IMR-90 (cell line): ENCODE measurements at regions not wholly inside any gene's neighbourhood (a gene's known extent, or its start where the extent isn't known, plus 50 kb on each side); places are given as distances from the start of the nearest gene placed in this dataset.

ENCODE experiments used
- ATAC-seq: fragments of 200-7000 bp; cut with Tn5 transposase; 2 replicates; pipeline ENCODE4 v1.9.1; 2020; ENCODE audit warnings: low read depth, mild to moderate bottlenecking, moderate library complexity
- BruUV-seq: library from RNA; stranded (reverse); fragments of 400-500 nt; replicated peaks from 2 replicates; lab custom pipeline; 2021; lab: Mats Ljungman, UMichigan
- CTCF ChIA-PET: fragments of 300-600 bp; formaldehyde crosslinking; extraction: SDS; loops from one replicate; lab custom pipeline; 2021; ENCODE audit warnings: antibody characterized with exemption; lab: Yijun Ruan, JAX
- POLR2A ChIA-PET: fragments of 300-600 bp; sonication (Branson Sonifier 250); formaldehyde crosslinking; loops from one replicate; lab custom pipeline; 2022; ENCODE audit warnings: antibody characterized with exemption; ENCODE audit not compliant: unreplicated experiment; lab: Charles Lee
- DNase-seq: peaks from one replicate; pipeline ENCODE4 v3.0.0; 2013
- H2AFZ ChIP-seq: replicated peaks from 2 replicates; pipeline ENCODE3; 2013; ENCODE audit warnings: low read length, mild to moderate bottlenecking; ENCODE audit not compliant: poor library complexity
- H2AK5ac ChIP-seq: 2 replicates; pipeline ENCODE4 v1.6.1; 2013; ENCODE audit warnings: low read depth, low read length, inconsistent platforms
- H2AK9ac ChIP-seq: replicated peaks from 2 replicates; pipeline ENCODE3; 2013; ENCODE audit warnings: mild to moderate bottlenecking, low read depth, low read length, moderate library complexity; ENCODE audit not compliant: poor library complexity
- H2BK120ac ChIP-seq: 2 replicates; pipeline ENCODE4 v1.6.1; 2013; ENCODE audit warnings: low read depth, low read length, inconsistent platforms
- H2BK15ac ChIP-seq: 3 replicates; pipeline ENCODE4 v1.6.1; 2013; ENCODE audit warnings: low read depth, low read length, inconsistent platforms
- H2BK20ac ChIP-seq: 2 replicates; pipeline ENCODE4 v1.6.1; 2013; ENCODE audit warnings: low read depth, mild to moderate bottlenecking, inconsistent platforms, low read length, moderate library complexity
- H2BK5ac ChIP-seq: 2 replicates; pipeline ENCODE4 v1.6.1; 2013; ENCODE audit warnings: mild to moderate bottlenecking, low read depth, low read length, inconsistent platforms; ENCODE audit not compliant: poor library complexity, severe bottlenecking
- H3K14ac ChIP-seq: replicated peaks from 2 replicates; pipeline ENCODE4 v1.6.1; 2013; ENCODE audit warnings: low read depth, low read length, inconsistent platforms
- H3K18ac ChIP-seq: 2 replicates; pipeline ENCODE4 v1.6.1; 2013; ENCODE audit warnings: low read depth, low read length, control low read depth
- H3K23ac ChIP-seq: 2 replicates; pipeline ENCODE4 v1.6.1; 2013; ENCODE audit warnings: low read depth, low read length, inconsistent platforms
- H3K27ac ChIP-seq: 2 replicates; pipeline ENCODE4 v1.5.1; 2013; ENCODE audit warnings: mild to moderate bottlenecking, control low read depth, low read length; ENCODE audit not compliant: insufficient read depth
- H3K27me3 ChIP-seq: 2 replicates; pipeline ENCODE4 v1.6.1; 2013; ENCODE audit warnings: low read length; ENCODE audit not compliant: control insufficient read depth, insufficient read depth
- H3K36me3 ChIP-seq: 2 replicates; pipeline ENCODE4 v1.6.1; 2013; ENCODE audit warnings: low read length, mixed read lengths; ENCODE audit not compliant: control insufficient read depth, insufficient read depth
- H3K4ac ChIP-seq: 2 replicates; pipeline ENCODE4 v1.6.1; 2013; ENCODE audit warnings: low read depth, low read length, inconsistent platforms
- H3K4me1 ChIP-seq: 2 replicates; pipeline ENCODE4 v1.6.1; 2013; ENCODE audit warnings: low read length, mixed read lengths; ENCODE audit not compliant: control insufficient read depth, insufficient read depth
- H3K4me2 ChIP-seq: 2 replicates; pipeline ENCODE4 v1.6.1; 2013; ENCODE audit warnings: low read depth, mild to moderate bottlenecking, control low read depth, low read length, moderate library complexity
- H3K4me3 ChIP-seq: 2 replicates; pipeline ENCODE4 v1.5.1; 2013; ENCODE audit warnings: low read depth, mild to moderate bottlenecking, control low read depth, low read length, moderate library complexity; ENCODE audit not compliant: insufficient read depth
- H3K56ac ChIP-seq: 2 replicates; pipeline ENCODE4 v1.6.1; 2013; ENCODE audit warnings: low read length, inconsistent platforms; ENCODE audit not compliant: insufficient read depth; ENCODE audit errors: extremely low read depth
- H3K79me1 ChIP-seq, 2 experiments: 2 replicates each; pipeline ENCODE4 v1.6.1; 2013; ENCODE audit warnings: low read length in 2 of 2, inconsistent platforms in 1 of 2, low read depth in 1 of 2
- H3K9ac ChIP-seq: 2 replicates; pipeline ENCODE4 v1.6.1; 2013; ENCODE audit warnings: low read depth, low read length, control low read depth
- H3K9me1 ChIP-seq: 2 replicates; pipeline ENCODE4 v1.6.1; 2013; ENCODE audit warnings: low read length, inconsistent platforms; ENCODE audit not compliant: insufficient read depth
- H3K9me3 ChIP-seq: 2 replicates; pipeline ENCODE4 v1.6.1; 2013; ENCODE audit warnings: low read length; ENCODE audit not compliant: control insufficient read depth, insufficient read depth
- H4K20me1 ChIP-seq: 2 replicates; pipeline ENCODE4 v1.6.1; 2013; ENCODE audit warnings: low read length, inconsistent platforms; ENCODE audit not compliant: insufficient read depth
- H4K5ac ChIP-seq: 2 replicates; pipeline ENCODE4 v1.6.1; 2013; ENCODE audit warnings: mild to moderate bottlenecking, low read depth, low read length, control low read depth
- H4K8ac ChIP-seq, 2 experiments: 2 replicates each; pipeline ENCODE4 v1.6.1; 2013; ENCODE audit warnings: low read depth in 2 of 2, low read length in 2 of 2, control low read depth in 1 of 2, inconsistent platforms in 1 of 2
- H4K91ac ChIP-seq: 2 replicates; pipeline ENCODE4 v1.6.1; 2013; ENCODE audit warnings: low read depth, low read length, inconsistent platforms; ENCODE audit not compliant: insufficient read depth
- BHLHE40 ChIP-seq: fragments of 150-350 bp; IDR thresholded peaks from 2 replicates; pipeline ENCODE4 v1.6.1; 2016; ENCODE audit warnings: mild to moderate bottlenecking, low read depth, low read length
- CEBPB ChIP-seq: IDR thresholded peaks from 2 replicates; pipeline ENCODE4 v1.6.1; 2012; ENCODE audit warnings: low read depth, low read length, improper control_type of control experiment
- CTCF ChIP-seq: conservative IDR thresholded peaks from 2 replicates; pipeline ENCODE4 v1.5.1; 2012; ENCODE audit warnings: mild to moderate bottlenecking, low read depth, low read length, improper control_type of control experiment
- MAFK ChIP-seq: IDR thresholded peaks from 2 replicates; pipeline ENCODE4 v1.6.1; 2012; ENCODE audit warnings: low read depth, low read length, improper control_type of control experiment
- MAZ ChIP-seq: IDR thresholded peaks from 2 replicates; pipeline ENCODE4 v1.6.1; 2012; ENCODE audit warnings: low read depth, mild to moderate bottlenecking, low read length, improper control_type of control experiment, moderate library complexity, borderline replicate concordance
- MXI1 ChIP-seq: IDR thresholded peaks from 2 replicates; pipeline ENCODE4 v1.6.1; 2012; ENCODE audit warnings: low read depth, mild to moderate bottlenecking, low read length, moderate library complexity, borderline replicate concordance
- NFE2L2 ChIP-seq: fragments of 150-350 bp; IDR thresholded peaks from 2 replicates; pipeline ENCODE4 v1.6.1; 2016; ENCODE audit warnings: low read depth, mild to moderate bottlenecking, low read length
- POLR2A ChIP-seq: IDR thresholded peaks from 2 replicates; pipeline ENCODE4 v1.6.1; 2012; ENCODE audit warnings: mild to moderate bottlenecking, low read depth, low read length
- RAD21 ChIP-seq: IDR thresholded peaks from 2 replicates; pipeline ENCODE4 v1.6.1; 2012; ENCODE audit warnings: low read length, improper control_type of control experiment
- RCOR1 ChIP-seq: IDR thresholded peaks from 2 replicates; pipeline ENCODE4 v1.6.1; 2012; ENCODE audit warnings: mild to moderate bottlenecking, low read length, improper control_type of control experiment; ENCODE audit not compliant: insufficient replicate concordance
- RFX5 ChIP-seq: IDR thresholded peaks from 2 replicates; pipeline ENCODE4 v1.8.0; 2012; ENCODE audit warnings: low read depth, mild to moderate bottlenecking, low read length, moderate library complexity
- SMC3 ChIP-seq: fragments of 150-350 bp; IDR thresholded peaks from 2 replicates; pipeline ENCODE4 v1.6.1; 2016; ENCODE audit warnings: low read depth, mild to moderate bottlenecking, antibody characterized with exemption, low read length, moderate library complexity
- WGBS, 2 experiments: methylation state at CpG; one replicate each; pipeline versions ENCODE4 v1.1.5 to v1.1.7; 2013; ENCODE audit warnings: missing lambda C conversion rate in 2 of 2; ENCODE audit not compliant: insufficient read length in 1 of 2; ENCODE audit errors: extremely low coverage in 2 of 2; 5-methylcytosine and 5-hydroxymethylcytosine counted together
- dilution Hi-C: fragments of 300-500 bp; cut with HindIII; formaldehyde crosslinking; loops from one replicate; pipeline ENCODE4 v1.14.3; 2018; ENCODE audit warnings: low sequenced_read_pairs; ENCODE audit not compliant: unreplicated experiment
- in situ Hi-C: fragments of 300-500 bp; cut with MboI; formaldehyde crosslinking; loops from 3 replicates; pipeline ENCODE4 v1.14.3; 2019; ENCODE audit warnings: low sequenced_read_pairs, inconsistent platforms, mixed read lengths
- intact Hi-C: fragments of 100-400 bp; cut with micrococcal nuclease; formaldehyde crosslinking; loops from 2 replicates; pipeline ENCODE4 v1.10.0; 2022
- TF ChIP-seq, protein P1 (sequence below): fragments of 150-350 bp; IDR thresholded peaks from 2 replicates; pipeline ENCODE4 v1.6.1; 2016; ENCODE audit warnings: low read depth, mild to moderate bottlenecking, low read length, moderate library complexity, borderline replicate concordance
- TF ChIP-seq, protein P2 (sequence below): fragments of 150-350 bp; IDR thresholded peaks from 2 replicates; pipeline ENCODE4 v1.6.1; 2017; ENCODE audit warnings: mild to moderate bottlenecking, antibody characterized with exemption, low read length, low read depth

GRCh38 chr15:29205186-29205585 lies 64.4 kb downstream of the NSMCE3 start:
- no peak for DNase-seq
- Histone ChIP-seq H4K5ac (no peak overlapping the region), H3K27ac (no peak overlapping the region), H3K79me1 (no peaks in the 10 kb centered on the region), H2BK120ac (no peak overlapping the region), H3K4ac (no peak overlapping the region), H2BK5ac (no peak overlapping the region), H2AFZ (no peak overlapping the region), H2BK15ac (no peak overlapping the region), H4K8ac (no peak overlapping the region), H3K4me3 (no peak overlapping the region), H3K23ac (no peak overlapping the region), H3K4me2 (no peak overlapping the region), H3K18ac (no peak overlapping the region), H3K9me3 (no peaks in the 10 kb centered on the region), H3K56ac (no peak overlapping the region), H3K27me3 (no peaks in the 10 kb centered on the region; the same call in 1 of the 2 replicates), H4K91ac (no peak overlapping the region), H2AK5ac (no peak overlapping the region), H3K36me3 (no peaks in the 10 kb centered on the region), H2BK20ac (no peak overlapping the region), H3K14ac (no peak overlapping the region), H3K9me1 (no peaks in the 10 kb centered on the region), H3K4me1 (no peaks in the 10 kb centered on the region), H4K20me1 (no peaks in the 10 kb centered on the region), H2AK9ac (no peak overlapping the region), H3K9ac (no peak overlapping the region)
- no peak for TF ChIP-seq RCOR1
- TF ChIP-seq CEBPB = no peak
- TF ChIP-seq CTCF = no peak
- no peak for TF ChIP-seq BHLHE40
- TF ChIP-seq, protein P1, sequence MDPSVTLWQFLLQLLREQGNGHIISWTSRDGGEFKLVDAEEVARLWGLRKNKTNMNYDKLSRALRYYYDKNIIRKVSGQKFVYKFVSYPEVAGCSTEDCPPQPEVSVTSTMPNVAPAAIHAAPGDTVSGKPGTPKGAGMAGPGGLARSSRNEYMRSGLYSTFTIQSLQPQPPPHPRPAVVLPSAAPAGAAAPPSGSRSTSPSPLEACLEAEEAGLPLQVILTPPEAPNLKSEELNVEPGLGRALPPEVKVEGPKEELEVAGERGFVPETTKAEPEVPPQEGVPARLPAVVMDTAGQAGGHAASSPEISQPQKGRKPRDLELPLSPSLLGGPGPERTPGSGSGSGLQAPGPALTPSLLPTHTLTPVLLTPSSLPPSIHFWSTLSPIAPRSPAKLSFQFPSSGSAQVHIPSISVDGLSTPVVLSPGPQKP = no peak
- no peak for TF ChIP-seq RFX5
- no peak for TF ChIP-seq MXI1
- TF ChIP-seq NFE2L2 = no peak
- no peak for TF ChIP-seq RAD21
- TF ChIP-seq MAZ = no peak
- no peak for TF ChIP-seq POLR2A
- TF ChIP-seq MAFK = no peak
- TF ChIP-seq, protein P2, sequence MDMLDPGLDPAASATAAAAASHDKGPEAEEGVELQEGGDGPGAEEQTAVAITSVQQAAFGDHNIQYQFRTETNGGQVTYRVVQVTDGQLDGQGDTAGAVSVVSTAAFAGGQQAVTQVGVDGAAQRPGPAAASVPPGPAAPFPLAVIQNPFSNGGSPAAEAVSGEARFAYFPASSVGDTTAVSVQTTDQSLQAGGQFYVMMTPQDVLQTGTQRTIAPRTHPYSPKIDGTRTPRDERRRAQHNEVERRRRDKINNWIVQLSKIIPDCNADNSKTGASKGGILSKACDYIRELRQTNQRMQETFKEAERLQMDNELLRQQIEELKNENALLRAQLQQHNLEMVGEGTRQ = no peak
- no peak for TF ChIP-seq SMC3
- ATAC-seq = no peak
- no TSS peak for BruUV-seq
- POLR2A ChIA-PET = no interaction called here
- dilution Hi-C loops (no loop called here), in situ Hi-C loops (no loop called here), intact Hi-C loops (no loop called here)
- CTCF ChIA-PET = interaction anchor here (0.7 kb wide), 1 partner anchor 246 kb away, joined by 3 read pairs; no protein-coding TSS in a partner anchor
- WGBS, 2 experiments = no CpG with 5 or more reads among the region's 2 CpGs
